Loucy (cell line): ENCODE measurements at regions not wholly inside any gene's neighbourhood (a gene's known extent, or its start where the extent isn't known, plus 50 kb on each side); places are given as distances from the start of the nearest gene placed in this dataset.

ENCODE experiments used
- EZH2phosphoT487 ChIP-seq: fragments of 200-600 bp; IDR thresholded peaks from 2 replicates; pipeline ENCODE4 v1.6.1; 2018; ENCODE audit warnings: antibody characterized with exemption, mild to moderate bottlenecking, moderate library complexity, borderline replicate concordance
- TF ChIP-seq, protein P1 (sequence below): fragments of 200-600 bp; sonication (generic); conservative IDR thresholded peaks from 2 replicates; pipeline ENCODE4 v1.5.1; 2014; ENCODE audit warnings: mild to moderate bottlenecking, antibody characterized with exemption, low read length

DNA sequence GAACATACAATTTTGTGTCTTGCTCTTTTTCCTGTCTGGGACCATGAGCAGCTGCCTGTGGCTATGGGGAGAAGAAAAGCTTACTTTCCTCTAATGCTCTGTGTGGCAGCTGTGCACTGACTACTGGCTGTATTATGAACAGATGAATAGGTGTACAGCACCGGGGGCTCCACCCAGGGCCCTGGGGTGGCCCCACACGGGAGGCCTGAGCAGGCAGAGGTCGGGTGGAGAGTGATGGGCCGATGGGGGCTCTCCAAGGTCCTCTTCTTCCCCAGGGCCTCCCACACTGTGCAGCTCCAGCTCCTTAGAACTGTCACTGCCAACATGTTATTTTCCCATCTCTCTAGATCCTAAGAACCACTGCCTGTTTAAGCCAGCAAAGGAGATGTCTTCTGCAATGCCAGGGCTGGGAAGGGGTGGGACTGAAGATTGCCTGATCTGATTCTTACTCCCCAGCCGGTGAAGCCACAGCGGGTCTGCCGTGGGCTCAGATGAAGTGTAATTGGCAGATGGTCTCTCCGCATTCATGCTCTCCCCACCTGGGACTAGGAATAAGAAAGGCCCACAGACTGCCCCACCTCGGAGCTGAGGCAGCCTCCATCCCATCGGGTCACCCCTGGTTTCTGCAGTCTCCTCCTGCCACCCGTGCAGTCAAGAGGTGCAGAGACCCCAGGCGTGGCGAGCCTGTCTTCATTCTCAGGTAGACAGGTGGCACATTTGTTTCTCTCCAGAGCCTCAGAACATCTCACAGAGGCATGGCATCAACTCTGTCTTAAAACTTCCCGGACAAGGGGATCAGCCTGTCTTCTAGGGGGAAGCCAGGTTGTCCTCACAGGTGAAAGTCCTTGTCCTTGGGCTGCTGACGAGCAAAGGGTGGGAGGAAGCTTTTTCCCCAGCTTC is 186.5 kb upstream of the GALNT2 start:
- TF ChIP-seq, protein P1, sequence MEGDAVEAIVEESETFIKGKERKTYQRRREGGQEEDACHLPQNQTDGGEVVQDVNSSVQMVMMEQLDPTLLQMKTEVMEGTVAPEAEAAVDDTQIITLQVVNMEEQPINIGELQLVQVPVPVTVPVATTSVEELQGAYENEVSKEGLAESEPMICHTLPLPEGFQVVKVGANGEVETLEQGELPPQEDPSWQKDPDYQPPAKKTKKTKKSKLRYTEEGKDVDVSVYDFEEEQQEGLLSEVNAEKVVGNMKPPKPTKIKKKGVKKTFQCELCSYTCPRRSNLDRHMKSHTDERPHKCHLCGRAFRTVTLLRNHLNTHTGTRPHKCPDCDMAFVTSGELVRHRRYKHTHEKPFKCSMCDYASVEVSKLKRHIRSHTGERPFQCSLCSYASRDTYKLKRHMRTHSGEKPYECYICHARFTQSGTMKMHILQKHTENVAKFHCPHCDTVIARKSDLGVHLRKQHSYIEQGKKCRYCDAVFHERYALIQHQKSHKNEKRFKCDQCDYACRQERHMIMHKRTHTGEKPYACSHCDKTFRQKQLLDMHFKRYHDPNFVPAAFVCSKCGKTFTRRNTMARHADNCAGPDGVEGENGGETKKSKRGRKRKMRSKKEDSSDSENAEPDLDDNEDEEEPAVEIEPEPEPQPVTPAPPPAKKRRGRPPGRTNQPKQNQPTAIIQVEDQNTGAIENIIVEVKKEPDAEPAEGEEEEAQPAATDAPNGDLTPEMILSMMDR = no peak
- TF ChIP-seq EZH2phosphoT487 = no peak
